Neuronal stem cell (in vitro differentiated cells): ENCODE measurements at regions not wholly inside any gene's neighbourhood (a gene's known extent, or its start where the extent isn't known, plus 50 kb on each side); places are given as distances from the start of the nearest gene placed in this dataset.

Source experiments
- DNase-seq: peaks from one replicate; pipeline ENCODE4 v3.0.0-alpha.2; 2013; ENCODE audit warnings: low spot score
- H2AFZ ChIP-seq: one replicate; pipeline ENCODE4 v1.6.1; 2013; ENCODE audit warnings: mild to moderate bottlenecking, low read length, inconsistent platforms
- H2AK5ac ChIP-seq: 2 replicates; pipeline ENCODE4 v1.6.1; 2013; ENCODE audit warnings: low read depth, mild to moderate bottlenecking, inconsistent platforms, low read length, moderate library complexity, mixed read lengths
- H2BK120ac ChIP-seq: 2 replicates; pipeline ENCODE4 v1.6.1; 2013; ENCODE audit warnings: low read depth, mild to moderate bottlenecking, inconsistent platforms, low read length, moderate library complexity, mixed read lengths
- H2BK12ac ChIP-seq: one replicate; pipeline ENCODE4 v1.6.1; 2013; ENCODE audit warnings: low read length, inconsistent platforms
- H2BK15ac ChIP-seq: 2 replicates; pipeline ENCODE4 v1.6.1; 2013; ENCODE audit warnings: mild to moderate bottlenecking, low read length, inconsistent platforms, mixed read lengths
- H2BK5ac ChIP-seq: one replicate; pipeline ENCODE4 v1.6.1; 2013; ENCODE audit warnings: inconsistent platforms, mild to moderate bottlenecking, low read length, moderate library complexity
- H3K14ac ChIP-seq: one replicate; pipeline ENCODE4 v1.6.1; 2013; ENCODE audit warnings: low read length, inconsistent platforms
- H3K18ac ChIP-seq: 2 replicates; pipeline ENCODE4 v1.6.1; 2013; ENCODE audit warnings: low read length, inconsistent platforms
- H3K23ac ChIP-seq: 2 replicates; pipeline ENCODE4 v1.6.1; 2013; ENCODE audit warnings: low read depth, mild to moderate bottlenecking, mixed read lengths, low read length, inconsistent platforms; ENCODE audit not compliant: poor library complexity
- H3K27ac ChIP-seq: replicated peaks from 3 replicates; pipeline ENCODE4 v1.5.1; 2013; ENCODE audit warnings: low read length, inconsistent platforms
- H3K27me3 ChIP-seq, 3 experiments: 2 replicates each; pipeline ENCODE4 v1.6.1; 2013; ENCODE audit warnings: low read length in 3 of 3, mild to moderate bottlenecking in 2 of 3, inconsistent platforms in 1 of 3, low read depth in 1 of 3, mixed read lengths in 1 of 3, moderate library complexity in 1 of 3; ENCODE audit not compliant: control insufficient read depth in 3 of 3, insufficient read depth in 3 of 3
- H3K36me3 ChIP-seq, 2 donors: replicated peaks in 1 of 2; 2 replicates each; pipeline ENCODE4 v1.6.1; 2013; ENCODE audit warnings: low read length in 2 of 2; ENCODE audit not compliant: control insufficient read depth in 2 of 2, insufficient read depth in 2 of 2
- H3K4ac ChIP-seq: 2 replicates; pipeline ENCODE4 v1.6.1; 2013; ENCODE audit warnings: inconsistent platforms, mild to moderate bottlenecking, low read length, moderate library complexity
- H3K4me1 ChIP-seq, 2 donors: 1 replicate in 1 of 2; 2 replicates in 1 of 2; pipeline ENCODE4 v1.6.1; 2013; ENCODE audit warnings: low read length in 2 of 2, low read depth in 1 of 2; ENCODE audit not compliant: control insufficient read depth in 2 of 2, insufficient read depth in 1 of 2
- H3K4me2 ChIP-seq: one replicate; pipeline ENCODE4 v1.6.1; 2013; ENCODE audit warnings: mild to moderate bottlenecking, low read length, inconsistent platforms; ENCODE audit not compliant: insufficient read depth, poor library complexity, severe bottlenecking
- H3K4me3 ChIP-seq, 2 donors: 2 replicates each; pipeline ENCODE4 v1.5.1; 2013; ENCODE audit warnings: low read length in 2 of 2, mild to moderate bottlenecking in 2 of 2, inconsistent platforms in 1 of 2, moderate library complexity in 1 of 2
- H3K79me1 ChIP-seq: one replicate; pipeline ENCODE4 v1.6.1; 2013; ENCODE audit warnings: low read depth, mild to moderate bottlenecking, inconsistent platforms, low read length, moderate library complexity
- H3K9ac ChIP-seq: one replicate; pipeline ENCODE4 v1.6.1; 2013; ENCODE audit warnings: mild to moderate bottlenecking, low read depth, low read length, inconsistent platforms; ENCODE audit not compliant: poor library complexity
- H3K9me3 ChIP-seq, 2 donors: replicated peaks in 1 of 2; 2 replicates each; pipeline versions ENCODE3 to v1.6.1; 2013; ENCODE audit warnings: low read length in 2 of 2, mild to moderate bottlenecking in 2 of 2, inconsistent platforms in 1 of 2, low read depth in 1 of 2, mixed read lengths in 1 of 2, moderate library complexity in 1 of 2; ENCODE audit not compliant: control insufficient read depth in 2 of 2, insufficient read depth in 1 of 2
- H4K8ac ChIP-seq: one replicate; pipeline ENCODE4 v1.6.1; 2013; ENCODE audit warnings: low read depth, mild to moderate bottlenecking, inconsistent platforms, low read length, moderate library complexity
- H4K91ac ChIP-seq: one replicate; pipeline ENCODE4 v1.6.1; 2013; ENCODE audit warnings: low read length, low read depth, mild to moderate bottlenecking, inconsistent platforms; ENCODE audit not compliant: poor library complexity
- WGBS, 2 donors: extraction: QIAGEN DNeasy Blood & Tissue Kit; methylation state at CpG; one replicate each; pipeline ENCODE4 v1.1.7; 2013; ENCODE audit warnings: missing lambda C conversion rate in 2 of 2, mixed read lengths in 1 of 2; ENCODE audit not compliant: insufficient read length in 2 of 2, insufficient replicate concordance in 1 of 2; ENCODE audit errors: extremely low coverage in 2 of 2; 5-methylcytosine and 5-hydroxymethylcytosine counted together

DNA sequence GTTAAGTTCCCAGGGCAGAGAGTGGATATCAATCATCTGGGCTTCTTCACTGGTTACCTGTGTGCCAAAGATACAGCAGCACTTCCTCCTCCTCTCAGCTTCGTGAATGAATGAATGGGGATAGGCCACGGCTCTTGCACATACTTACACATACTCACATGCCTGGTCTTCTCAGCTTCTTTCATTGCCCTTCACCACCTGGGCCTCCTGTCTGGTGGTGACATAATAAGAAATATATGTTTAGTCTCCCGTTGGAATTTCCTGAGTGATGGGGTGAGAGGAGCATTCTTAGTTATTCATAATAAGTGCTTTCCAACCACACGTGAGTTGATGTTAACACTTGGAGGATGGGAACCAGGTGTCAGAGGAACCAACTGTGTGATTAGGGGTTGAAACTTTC is 268.1 kb upstream of the RMST start:
- Histone ChIP-seq H3K4me3 (no peak overlapping the region), H3K18ac (no peak overlapping the region), H3K9me3 (peaks cover 3 to 36% of the 10 kb centered on the region in 2 donors), H3K9ac (no peak overlapping the region), H3K36me3 (no peaks in the 10 kb centered on the region), H3K27ac (no peak overlapping the region), H2BK5ac (no peak overlapping the region), H3K79me1 (no peaks in the 10 kb centered on the region), H3K23ac (no peak overlapping the region), H2AFZ (no peak overlapping the region), H3K14ac (no peak overlapping the region), H2AK5ac (no peak overlapping the region), H3K4me1 (peaks cover 5 to 10% of the 10 kb centered on the region in 2 donors), H4K91ac (no peak overlapping the region), H2BK12ac (no peak overlapping the region), H3K4me2 (no peak overlapping the region), H3K4ac (no peak overlapping the region), H3K27me3 (no peaks in the 10 kb centered on the region), H4K8ac (no peak overlapping the region), H2BK120ac (no peak overlapping the region), H2BK15ac (no peak overlapping the region)
- DNase-seq, result no peak
- WGBS, 2 donors, result no CpG with 5 or more reads among the region's 4 CpGs

DNA sequence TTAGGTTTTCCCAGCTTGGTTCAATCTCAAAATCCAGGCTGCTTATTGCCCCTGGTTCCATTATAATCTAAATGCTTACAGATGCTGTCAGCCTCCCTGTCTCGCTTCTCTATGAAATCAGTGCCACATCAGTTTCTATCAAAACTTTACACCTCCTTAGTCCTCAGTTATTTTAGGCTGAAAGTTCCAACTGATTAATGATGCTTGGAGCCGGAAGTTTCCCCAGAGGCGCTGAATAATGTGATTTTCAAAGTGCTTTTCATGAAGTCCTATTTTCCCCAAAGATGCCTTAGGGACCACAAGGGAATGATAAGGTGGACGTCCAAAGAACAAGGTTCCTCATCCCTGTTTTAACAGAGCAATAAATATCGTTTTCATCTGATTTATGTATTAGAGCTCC is 262.4 kb upstream of the RMST start:
- Histone ChIP-seq H2AFZ (peak overlapping the region; percentile 25), H2BK120ac (no peak overlapping the region), H3K9me3 (peaks cover 8 to 9% of the 10 kb centered on the region in 2 donors), H3K23ac (no peak overlapping the region), H3K27ac (no peak overlapping the region), H4K8ac (no peak overlapping the region), H3K4ac (no peak overlapping the region), H3K4me2 (no peak overlapping the region), H4K91ac (no peak overlapping the region), H3K36me3 (no peaks in the 10 kb centered on the region), H3K79me1 (no peaks in the 10 kb centered on the region), H3K9ac (no peak overlapping the region), H2BK15ac (no peak overlapping the region), H3K4me3 (no peak overlapping the region), H3K27me3 (no peaks in the 10 kb centered on the region), H3K4me1 (no peaks in the 10 kb centered on the region), H2BK5ac (no peak overlapping the region), H3K14ac (no peak overlapping the region), H2BK12ac (no peak overlapping the region), H2AK5ac (no peak overlapping the region), H3K18ac (no peak overlapping the region)
- DNase-seq, result no peak
- WGBS, 2 donors, result no CpG with 5 or more reads among the region's 5 CpGs

DNA sequence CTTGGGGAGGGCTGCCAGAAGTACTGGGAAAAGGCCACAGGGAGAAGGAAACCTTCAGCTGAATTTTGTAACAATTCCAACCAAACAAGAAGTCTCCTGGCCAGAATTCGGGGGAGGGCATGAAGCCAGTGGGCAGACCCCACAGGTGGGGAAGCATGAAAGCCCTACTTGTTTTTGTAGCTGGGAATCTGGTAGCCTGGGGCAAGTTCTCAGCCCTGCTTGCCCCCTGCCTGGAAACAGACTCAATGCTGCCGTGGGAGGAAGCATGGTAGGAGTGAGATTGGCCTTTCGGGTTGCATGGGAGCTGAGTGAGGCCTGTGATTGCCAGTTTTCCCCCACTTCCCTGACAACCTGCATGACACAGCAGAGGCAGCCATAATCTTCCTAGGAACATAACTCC is 259.2 kb upstream of the RMST start:
- Histone ChIP-seq H2BK12ac (no peak overlapping the region), H2AK5ac (no peak overlapping the region), H3K4me1 (no peaks in the 10 kb centered on the region), H2BK120ac (no peak overlapping the region), H3K27ac (no peak overlapping the region), H3K36me3 (no peaks in the 10 kb centered on the region), H4K8ac (no peak overlapping the region), H3K9me3 (peaks cover 5 to 6% of the 10 kb centered on the region in 2 donors), H2AFZ (peak overlapping the region; percentile 21), H3K4ac (no peak overlapping the region), H3K79me1 (no peaks in the 10 kb centered on the region), H4K91ac (no peak overlapping the region), H2BK15ac (peak overlapping the region; percentile 2), H3K4me3 (no peak overlapping the region), H3K18ac (no peak overlapping the region), H3K23ac (no peak overlapping the region), H3K4me2 (no peak overlapping the region), H3K27me3 (no peaks in the 10 kb centered on the region), H3K9ac (no peak overlapping the region), H3K14ac (no peak overlapping the region), H2BK5ac (no peak overlapping the region)
- no peak for DNase-seq
- WGBS, 2 donors, result no CpG with 5 or more reads among the region's 3 CpGs

DNA sequence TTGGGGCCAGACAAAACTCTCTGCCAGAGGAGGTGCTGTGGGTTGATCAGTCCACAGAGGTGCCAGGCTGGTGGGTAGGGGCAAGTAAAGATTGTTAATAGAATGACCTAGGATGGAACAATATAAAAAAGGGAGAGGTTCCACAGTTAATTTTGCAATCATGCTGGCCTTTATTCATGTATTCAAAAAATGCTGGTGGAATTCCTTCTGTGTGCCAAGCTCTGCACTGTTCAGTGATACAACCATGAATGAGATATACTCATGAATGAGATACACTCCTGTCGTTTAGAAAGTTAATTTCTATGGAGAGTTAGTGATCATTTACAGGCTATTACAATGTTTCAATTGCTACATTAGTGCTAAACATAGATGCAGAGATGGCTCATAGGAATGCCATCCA is 252.6 kb upstream of the RMST start:
- H3K27ac ChIP-seq, result peak overlapping the region; percentile 83
- H2BK12ac ChIP-seq, result no peak overlapping the region
- H3K9me3 ChIP-seq, result peaks cover 0 to 9% of the 10 kb centered on the region in 2 donors
- H3K4me3 ChIP-seq, result no peak overlapping the region
- H3K4me1 ChIP-seq, result peaks cover 10 to 27% of the 10 kb centered on the region in 2 donors
- no peak overlapping the region for H3K4ac ChIP-seq
- WGBS, 2 donors, result no CpG with 5 or more reads among the region's 1 CpG
- no peak overlapping the region for H4K91ac ChIP-seq
- no peak overlapping the region for H3K18ac ChIP-seq
- no peak overlapping the region for H3K14ac ChIP-seq
- H2BK120ac ChIP-seq, result no peak overlapping the region
- H2AFZ ChIP-seq, result no peak overlapping the region
- H3K4me2 ChIP-seq, result no peak overlapping the region
- no peak for DNase-seq
- no peak overlapping the region for H2BK15ac ChIP-seq
- H2AK5ac ChIP-seq, result no peak overlapping the region
- no peak overlapping the region for H2BK5ac ChIP-seq
- H3K36me3 ChIP-seq, result no peaks in the 10 kb centered on the region
- H3K27me3 ChIP-seq, result no peaks in the 10 kb centered on the region
- no peak overlapping the region for H3K9ac ChIP-seq
- H4K8ac ChIP-seq, result no peak overlapping the region
- no peak overlapping the region for H3K23ac ChIP-seq
- no peaks in the 10 kb centered on the region for H3K79me1 ChIP-seq
